H9 (cell line): ENCODE measurements at regions not wholly inside any gene's neighbourhood (a gene's known extent, or its start where the extent isn't known, plus 50 kb on each side); places are given as distances from the start of the nearest gene placed in this dataset.

ENCODE experiments used
- DNase-seq: peaks from one replicate; pipeline ENCODE4 v3.0.0-alpha.2; 2017
- H2AFZ ChIP-seq: one replicate; pipeline ENCODE4 v1.6.1; 2013; ENCODE audit warnings: mild to moderate bottlenecking, low read length, control low read depth, moderate library complexity
- H2AK5ac ChIP-seq: 2 replicates; pipeline ENCODE4 v1.6.1; 2013; ENCODE audit warnings: low read length, control low read depth, mixed read lengths; ENCODE audit not compliant: insufficient read length
- H2BK120ac ChIP-seq: one replicate; pipeline ENCODE4 v1.6.1; 2013; ENCODE audit warnings: low read depth, mild to moderate bottlenecking, low read length, control low read depth, inconsistent platforms; ENCODE audit not compliant: poor library complexity, severe bottlenecking
- H2BK12ac ChIP-seq: 2 replicates; pipeline ENCODE4 v1.6.1; 2013; ENCODE audit warnings: low read length, control low read depth, mixed read lengths, low read depth; ENCODE audit not compliant: insufficient read length
- H2BK15ac ChIP-seq: 2 replicates; pipeline ENCODE4 v1.6.1; 2013; ENCODE audit warnings: low read depth, low read length, control low read depth
- H2BK20ac ChIP-seq: one replicate; pipeline ENCODE4 v1.6.1; 2013; ENCODE audit warnings: low read depth, mild to moderate bottlenecking, low read length, control low read depth, inconsistent platforms; ENCODE audit not compliant: poor library complexity, severe bottlenecking
- H2BK5ac ChIP-seq: 2 replicates; pipeline ENCODE4 v1.6.1; 2013; ENCODE audit warnings: low read length, control low read depth, mixed read lengths; ENCODE audit not compliant: insufficient read length
- H3K14ac ChIP-seq: 2 replicates; pipeline ENCODE4 v1.6.1; 2013; ENCODE audit warnings: low read length, control low read depth; ENCODE audit not compliant: insufficient read depth
- H3K18ac ChIP-seq: 2 replicates; pipeline ENCODE4 v1.6.1; 2013; ENCODE audit warnings: low read depth, mild to moderate bottlenecking, mixed read lengths, low read length, control low read depth; ENCODE audit not compliant: insufficient read length
- H3K23ac ChIP-seq: 2 replicates; pipeline ENCODE4 v1.6.1; 2013; ENCODE audit warnings: low read length, control low read depth, mixed read lengths, low read depth; ENCODE audit not compliant: insufficient read length
- H3K23me2 ChIP-seq: 2 replicates; pipeline ENCODE4 v1.6.1; 2013; ENCODE audit warnings: low read depth, mild to moderate bottlenecking, mixed read lengths, low read length, control low read depth; ENCODE audit not compliant: insufficient read length, poor library complexity, severe bottlenecking
- H3K27ac ChIP-seq: 2 replicates; pipeline ENCODE4 v1.5.1; 2013; ENCODE audit warnings: low read length, control low read depth, mixed read lengths, low read depth; ENCODE audit not compliant: insufficient read length
- H3K27me3 ChIP-seq: 2 replicates; pipeline ENCODE4 v1.6.1; 2013; ENCODE audit warnings: low read length, control low read depth, inconsistent platforms; ENCODE audit not compliant: insufficient read depth
- H3K4ac ChIP-seq: 2 replicates; pipeline ENCODE4 v1.6.1; 2013; ENCODE audit warnings: low read depth, mild to moderate bottlenecking, control low read depth, inconsistent platforms, low read length, moderate library complexity
- H3K4me1 ChIP-seq: 2 replicates; pipeline ENCODE4 v1.6.1; 2013; ENCODE audit warnings: low read length, control low read depth, inconsistent platforms; ENCODE audit not compliant: insufficient read depth
- H3K4me2 ChIP-seq: 2 replicates; pipeline ENCODE4 v1.6.1; 2013; ENCODE audit warnings: low read length, control low read depth, mixed read lengths; ENCODE audit not compliant: insufficient read length, insufficient read depth
- H3K56ac ChIP-seq: 2 replicates; pipeline ENCODE4 v1.6.1; 2013; ENCODE audit warnings: low read depth, mild to moderate bottlenecking, mixed read lengths, low read length, control low read depth; ENCODE audit not compliant: insufficient read length
- H3K79me1 ChIP-seq: 2 replicates; pipeline ENCODE4 v1.6.1; 2013; ENCODE audit warnings: low read depth, mild to moderate bottlenecking, moderate library complexity, low read length, control low read depth, inconsistent platforms; ENCODE audit not compliant: insufficient read depth, poor library complexity, severe bottlenecking
- H3K79me2 ChIP-seq: 2 replicates; pipeline ENCODE4 v1.6.1; 2013; ENCODE audit warnings: low read length, control low read depth, inconsistent platforms; ENCODE audit not compliant: insufficient read depth
- H3K9ac ChIP-seq: 2 replicates; pipeline ENCODE4 v1.6.1; 2013; ENCODE audit warnings: low read length, control low read depth, mixed read lengths; ENCODE audit not compliant: insufficient read length; ENCODE audit errors: extremely low read depth
- H3K9me3 ChIP-seq: one replicate; pipeline ENCODE4 v1.6.1; 2013; ENCODE audit warnings: low read depth, low read length, inconsistent platforms; ENCODE audit not compliant: control insufficient read depth
- H3T11ph ChIP-seq: one replicate; pipeline ENCODE4 v1.6.1; 2013; ENCODE audit warnings: mild to moderate bottlenecking, low read length, control low read depth, inconsistent platforms
- H4K20me1 ChIP-seq: one replicate; pipeline ENCODE4 v1.6.1; 2013; ENCODE audit not compliant: control insufficient read depth, insufficient read length, insufficient read depth
- H4K5ac ChIP-seq: 2 replicates; pipeline ENCODE4 v1.6.1; 2013; ENCODE audit warnings: low read depth, mild to moderate bottlenecking, mixed read lengths, low read length, control low read depth; ENCODE audit not compliant: insufficient read length
- H4K8ac ChIP-seq: replicated peaks from 2 replicates; pipeline ENCODE4 v1.6.1; 2013; ENCODE audit warnings: low read length, control low read depth, mixed read lengths, low read depth; ENCODE audit not compliant: insufficient read length
- H4K91ac ChIP-seq: 2 replicates; pipeline ENCODE4 v1.6.1; 2013; ENCODE audit warnings: low read depth, mild to moderate bottlenecking, moderate library complexity, mixed read lengths, low read length, control low read depth; ENCODE audit not compliant: insufficient read length
- H3K27ac Mint-ChIP-seq, 3 experiments: 2 replicates in 2 of 3; 3 replicates in 1 of 3; pipeline ENCODE4 v1.8.0; 2020 to 2021; ENCODE audit warnings: mixed read lengths in 3 of 3, mild to moderate bottlenecking in 1 of 3, moderate library complexity in 1 of 3
- H3K27me3 Mint-ChIP-seq: 2 replicates; pipeline ENCODE4 v1.8.0; 2021; ENCODE audit warnings: low read depth, mild to moderate bottlenecking, moderate library complexity, mixed read lengths
- H3K36me3 Mint-ChIP-seq, 3 experiments: 2 replicates in 2 of 3; 3 replicates in 1 of 3; pipeline ENCODE4 v1.8.0; 2020 to 2021; ENCODE audit warnings: low read depth in 3 of 3, mixed read lengths in 3 of 3; ENCODE audit not compliant: insufficient read depth in 1 of 3
- H3K4me1 Mint-ChIP-seq, 2 experiments: 2 replicates each; pipeline ENCODE4 v1.8.0; 2020; ENCODE audit warnings: mixed read lengths in 2 of 2
- H3K4me3 Mint-ChIP-seq, 2 experiments: 2 replicates in 1 of 2; 3 replicates in 1 of 2; pipeline ENCODE4 v1.8.0; 2020 to 2021; ENCODE audit warnings: mild to moderate bottlenecking in 2 of 2, mixed read lengths in 2 of 2, moderate library complexity in 1 of 2
- H3K9me3 Mint-ChIP-seq, 2 experiments: 2 replicates in 1 of 2; 3 replicates in 1 of 2; pipeline ENCODE4 v1.8.0; 2020; ENCODE audit warnings: mild to moderate bottlenecking in 2 of 2, mixed read lengths in 2 of 2, moderate library complexity in 1 of 2
- WGBS: extraction: QIAGEN DNeasy Blood & Tissue Kit; methylation state at CpG from one replicate; pipeline ENCODE4 v1.1.7; 2013; ENCODE audit warnings: missing lambda C conversion rate, low lambda C conversion rate, mixed read lengths; ENCODE audit not compliant: insufficient read length; ENCODE audit errors: extremely low coverage; 5-methylcytosine and 5-hydroxymethylcytosine counted together
- TF ChIP-seq, protein P1 (sequence below): fragments of 200-600 bp; sonication (generic); conservative IDR thresholded peaks from 3 replicates; pipeline ENCODE4 v1.8.0; 2021; ENCODE audit warnings: antibody characterized with exemption, mild to moderate bottlenecking

DNA sequence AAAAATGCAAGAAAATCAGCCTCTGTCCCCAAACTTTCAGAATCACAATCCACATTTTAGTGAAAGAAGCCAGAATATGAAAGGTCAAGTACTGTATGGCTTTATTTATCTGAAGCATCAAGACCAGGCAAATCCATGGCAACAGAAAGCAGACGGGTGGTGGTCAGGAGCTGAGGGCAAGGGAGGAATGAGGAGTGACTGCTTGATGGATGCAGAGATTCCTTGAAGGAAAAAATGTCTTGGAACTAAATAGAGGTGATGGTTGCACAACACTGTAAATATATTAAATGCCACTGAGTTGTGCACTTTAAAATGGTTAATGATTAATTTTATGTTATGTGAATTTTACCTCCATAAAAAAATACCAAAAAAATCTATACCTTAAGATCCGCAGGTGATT is 165.1 kb downstream of the GXYLT1 start:
- H3K23me2 ChIP-seq = no peaks in the 10 kb centered on the region
- H3K9me3 ChIP-seq = peaks cover 4% of the 10 kb centered on the region
- no peak overlapping the region for H3K9ac ChIP-seq
- H3K4me2 ChIP-seq = no peak overlapping the region
- no peak overlapping the region for H3K14ac ChIP-seq
- no peaks in the 10 kb centered on the region for H3K79me2 ChIP-seq
- H3K4me1 ChIP-seq = no peaks in the 10 kb centered on the region
- H3K27me3 ChIP-seq = no peaks in the 10 kb centered on the region
- Mint-ChIP-seq H3K4me3 (no peak overlapping the region), H3K27ac (no peak overlapping the region), H3K4me1 (peaks cover 5 to 16% of the 10 kb centered on the region in 2 experiments), H3K9me3 (peaks cover 14 to 19% of the 10 kb centered on the region in 2 experiments), H3K27me3 (no peaks in the 10 kb centered on the region), H3K36me3 (peaks cover 11 to 22% (median 13%) of the 10 kb centered on the region in 3 experiments; a peak in 6 of 7 replicates)
- no peak overlapping the region for H3K23ac ChIP-seq
- H4K91ac ChIP-seq = no peak overlapping the region
- no peak overlapping the region for H2BK15ac ChIP-seq
- H2AK5ac ChIP-seq = no peak overlapping the region
- WGBS = no CpG with 5 or more reads among the region's 2 CpGs
- H2AFZ ChIP-seq = no peak overlapping the region
- DNase-seq = no peak
- no peak overlapping the region for H4K8ac ChIP-seq
- no peak overlapping the region for H3K56ac ChIP-seq
- H4K5ac ChIP-seq = no peak overlapping the region
- no peak overlapping the region for H3K18ac ChIP-seq
- no peaks in the 10 kb centered on the region for H4K20me1 ChIP-seq
- H3K4ac ChIP-seq = no peak overlapping the region
- no peak overlapping the region for H2BK20ac ChIP-seq
- no peak overlapping the region for H3K27ac ChIP-seq
- H2BK5ac ChIP-seq = no peak overlapping the region
- H3T11ph ChIP-seq = no peak overlapping the region
- no peak overlapping the region for H2BK120ac ChIP-seq
- H3K79me1 ChIP-seq = no peaks in the 10 kb centered on the region
- H2BK12ac ChIP-seq = no peak overlapping the region
- TF ChIP-seq, protein P1, sequence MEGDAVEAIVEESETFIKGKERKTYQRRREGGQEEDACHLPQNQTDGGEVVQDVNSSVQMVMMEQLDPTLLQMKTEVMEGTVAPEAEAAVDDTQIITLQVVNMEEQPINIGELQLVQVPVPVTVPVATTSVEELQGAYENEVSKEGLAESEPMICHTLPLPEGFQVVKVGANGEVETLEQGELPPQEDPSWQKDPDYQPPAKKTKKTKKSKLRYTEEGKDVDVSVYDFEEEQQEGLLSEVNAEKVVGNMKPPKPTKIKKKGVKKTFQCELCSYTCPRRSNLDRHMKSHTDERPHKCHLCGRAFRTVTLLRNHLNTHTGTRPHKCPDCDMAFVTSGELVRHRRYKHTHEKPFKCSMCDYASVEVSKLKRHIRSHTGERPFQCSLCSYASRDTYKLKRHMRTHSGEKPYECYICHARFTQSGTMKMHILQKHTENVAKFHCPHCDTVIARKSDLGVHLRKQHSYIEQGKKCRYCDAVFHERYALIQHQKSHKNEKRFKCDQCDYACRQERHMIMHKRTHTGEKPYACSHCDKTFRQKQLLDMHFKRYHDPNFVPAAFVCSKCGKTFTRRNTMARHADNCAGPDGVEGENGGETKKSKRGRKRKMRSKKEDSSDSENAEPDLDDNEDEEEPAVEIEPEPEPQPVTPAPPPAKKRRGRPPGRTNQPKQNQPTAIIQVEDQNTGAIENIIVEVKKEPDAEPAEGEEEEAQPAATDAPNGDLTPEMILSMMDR = no peak
